22Rv1 (cell line): ENCODE measurements at regions not wholly inside any gene's neighbourhood (a gene's known extent, or its start where the extent isn't known, plus 50 kb on each side); places are given as distances from the start of the nearest gene placed in this dataset.

Source experiments
- H3K27ac ChIP-seq: fragments of 450-650 bp; 2 replicates; pipeline ENCODE4 v1.5.1; 2017
- ZFX ChIP-seq: fragments of 450-650 bp; IDR thresholded peaks from 2 replicates; pipeline ENCODE4 v1.6.1; 2017; ENCODE audit warnings: antibody characterized with exemption, borderline replicate concordance
- TF ChIP-seq, protein P1 (sequence below): fragments of 450-650 bp; IDR thresholded peaks from 2 replicates; pipeline ENCODE4 v1.5.1; 2017; ENCODE audit warnings: mild to moderate bottlenecking

DNA sequence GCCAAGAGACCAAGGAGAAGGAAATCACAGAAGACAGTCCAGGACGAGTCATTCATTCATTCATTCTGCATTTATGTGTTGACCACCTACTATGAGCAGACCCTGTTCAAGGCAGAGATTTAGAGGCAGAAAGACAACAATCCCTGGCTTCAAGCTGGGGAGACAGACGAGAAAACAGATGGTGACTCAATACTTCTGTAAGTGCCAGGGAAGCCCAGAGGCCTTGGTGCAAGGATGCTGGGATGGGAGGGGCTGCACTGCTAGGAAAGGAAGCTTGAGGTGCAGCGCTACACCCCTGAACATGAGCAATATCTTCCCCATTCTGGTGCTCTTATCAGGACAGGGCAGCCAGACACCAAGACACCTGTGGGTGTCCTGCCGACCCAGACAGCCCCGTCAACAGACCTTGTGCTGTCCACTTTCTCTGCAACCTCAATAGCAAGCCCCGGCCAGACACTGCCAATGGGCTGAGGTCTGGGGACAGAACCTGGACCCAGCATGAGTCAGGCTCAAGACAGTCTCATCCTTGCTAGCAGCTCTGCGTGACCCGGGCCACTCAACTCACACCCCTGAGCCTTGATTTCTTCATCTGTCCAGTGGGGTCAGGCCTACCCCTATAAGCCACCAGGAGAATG is 163.5 kb downstream of the COPRS start:
- H3K27ac ChIP-seq = no peak overlapping the region

DNA sequence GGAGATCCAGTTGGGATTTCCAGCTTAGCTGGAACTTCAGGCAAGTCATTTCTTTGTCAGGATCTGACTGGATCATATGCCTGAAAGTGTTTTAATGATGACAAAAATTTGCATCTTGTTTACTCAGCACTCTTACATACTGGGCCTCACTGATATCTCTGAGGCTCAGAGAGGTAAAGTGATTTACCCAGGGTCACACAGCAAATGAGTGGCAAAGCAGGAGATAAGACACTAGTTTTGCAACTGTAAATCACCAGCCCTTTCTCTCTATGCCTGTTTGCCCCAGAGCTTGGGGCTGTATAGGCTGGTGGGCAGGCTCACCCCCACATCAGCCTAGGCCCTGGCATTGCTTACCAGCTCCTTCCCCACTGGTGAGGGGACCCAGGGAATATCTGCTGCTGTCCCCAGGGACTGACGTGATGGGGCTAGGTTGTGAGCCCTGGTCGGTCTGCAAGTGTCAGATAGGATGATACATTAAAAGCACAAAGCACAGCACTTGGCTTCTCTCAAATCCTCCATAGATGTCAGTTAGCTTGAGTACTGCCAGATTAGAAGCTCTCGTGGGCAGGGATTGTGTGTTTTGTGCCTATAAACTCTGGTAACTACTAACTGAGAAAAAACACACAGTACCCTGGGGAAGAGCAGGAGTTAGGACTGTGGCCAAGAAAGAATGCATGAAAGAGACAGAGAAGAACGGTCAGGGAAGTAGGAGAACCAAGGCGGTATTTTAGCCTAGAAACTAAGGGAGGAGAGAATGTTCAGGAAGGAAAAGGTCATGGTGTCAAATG is 165.4 kb downstream of the COPRS start:
- no peak overlapping the region for H3K27ac ChIP-seq
- no peak for TF ChIP-seq ZFX
- TF ChIP-seq, protein P1, sequence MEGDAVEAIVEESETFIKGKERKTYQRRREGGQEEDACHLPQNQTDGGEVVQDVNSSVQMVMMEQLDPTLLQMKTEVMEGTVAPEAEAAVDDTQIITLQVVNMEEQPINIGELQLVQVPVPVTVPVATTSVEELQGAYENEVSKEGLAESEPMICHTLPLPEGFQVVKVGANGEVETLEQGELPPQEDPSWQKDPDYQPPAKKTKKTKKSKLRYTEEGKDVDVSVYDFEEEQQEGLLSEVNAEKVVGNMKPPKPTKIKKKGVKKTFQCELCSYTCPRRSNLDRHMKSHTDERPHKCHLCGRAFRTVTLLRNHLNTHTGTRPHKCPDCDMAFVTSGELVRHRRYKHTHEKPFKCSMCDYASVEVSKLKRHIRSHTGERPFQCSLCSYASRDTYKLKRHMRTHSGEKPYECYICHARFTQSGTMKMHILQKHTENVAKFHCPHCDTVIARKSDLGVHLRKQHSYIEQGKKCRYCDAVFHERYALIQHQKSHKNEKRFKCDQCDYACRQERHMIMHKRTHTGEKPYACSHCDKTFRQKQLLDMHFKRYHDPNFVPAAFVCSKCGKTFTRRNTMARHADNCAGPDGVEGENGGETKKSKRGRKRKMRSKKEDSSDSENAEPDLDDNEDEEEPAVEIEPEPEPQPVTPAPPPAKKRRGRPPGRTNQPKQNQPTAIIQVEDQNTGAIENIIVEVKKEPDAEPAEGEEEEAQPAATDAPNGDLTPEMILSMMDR = no peak

More for the DNA sequence above, 163.5 kb downstream of the COPRS start:
- no peak for TF ChIP-seq ZFX
- TF ChIP-seq, protein P1 = no peak

DNA sequence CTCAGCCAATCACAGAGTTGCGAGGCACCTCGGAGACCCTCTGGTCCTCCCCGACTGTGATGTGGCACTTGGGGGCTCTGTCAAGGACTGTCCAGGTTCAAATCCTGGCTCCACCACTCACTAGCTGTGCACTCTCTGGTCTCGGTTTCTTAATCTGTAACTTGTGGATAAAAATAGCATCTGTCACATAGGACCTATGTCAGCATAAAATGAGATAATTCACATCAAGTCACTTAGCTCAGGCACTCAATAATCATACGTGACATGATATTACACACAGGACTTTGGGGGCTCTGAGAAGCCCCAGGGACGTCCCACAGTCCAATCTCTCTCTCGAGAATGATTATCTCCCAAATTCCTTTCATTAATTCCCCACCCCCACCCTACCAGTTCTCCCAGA is 166.4 kb downstream of the COPRS start:
- H3K27ac ChIP-seq = no peak overlapping the region
- no peak for TF ChIP-seq ZFX
- TF ChIP-seq, protein P1 = no peak

DNA sequence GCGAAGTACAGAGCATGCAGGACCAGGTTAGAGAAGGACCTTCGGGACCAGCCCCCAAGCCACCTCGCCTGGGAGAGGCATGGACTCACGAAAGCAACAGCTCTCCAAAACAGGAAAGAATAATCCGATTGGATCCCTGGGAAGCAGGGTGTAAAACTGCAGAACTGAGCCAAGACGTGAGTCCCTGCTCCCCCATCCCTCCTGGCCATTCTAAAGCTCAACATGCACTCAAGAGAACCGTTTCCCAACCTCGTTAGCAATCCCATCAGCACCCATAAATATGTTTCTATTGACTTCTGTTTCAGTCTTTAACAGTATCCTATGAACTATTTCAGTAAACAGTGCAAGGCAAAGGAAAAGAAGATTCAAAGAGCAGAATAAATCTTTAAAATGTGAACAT is 167.0 kb downstream of the COPRS start:
- H3K27ac ChIP-seq = no peak overlapping the region
- TF ChIP-seq ZFX = no peak
- TF ChIP-seq, protein P1 = no peak

DNA sequence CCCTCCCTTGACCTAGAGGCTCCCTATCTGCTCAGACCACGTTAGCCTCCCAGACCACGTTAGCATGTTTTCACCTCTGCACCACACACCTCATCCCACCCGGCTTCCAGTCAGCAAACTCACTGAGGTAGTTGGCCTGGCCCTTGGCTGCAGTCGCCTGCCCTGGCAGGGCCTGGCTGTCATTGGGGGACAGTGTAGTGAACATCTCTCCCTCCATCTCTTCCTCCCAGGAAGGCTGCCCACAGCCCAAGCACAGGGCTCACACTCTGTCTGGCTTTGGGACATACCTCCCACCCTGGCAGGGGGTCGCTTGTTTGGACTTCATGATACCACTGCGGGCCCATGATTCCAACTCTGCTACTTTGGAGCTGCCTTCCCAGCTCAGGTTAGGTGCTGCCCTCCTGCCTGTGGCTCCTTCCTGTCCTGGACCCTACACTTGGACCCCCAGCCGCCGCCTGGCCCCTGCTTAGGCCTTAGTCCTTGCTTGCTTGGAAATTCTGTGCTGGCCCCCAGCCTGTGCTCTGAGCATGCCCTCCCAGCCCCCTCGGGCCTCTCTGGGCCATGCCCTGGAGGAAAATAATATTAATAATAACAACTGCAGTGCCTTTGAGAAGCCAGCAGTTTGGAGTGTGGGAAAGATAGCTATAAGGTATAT is 167.7 kb downstream of the COPRS start:
- H3K27ac ChIP-seq = no peak overlapping the region
- TF ChIP-seq ZFX = no peak
- TF ChIP-seq, protein P1 = no peak

DNA sequence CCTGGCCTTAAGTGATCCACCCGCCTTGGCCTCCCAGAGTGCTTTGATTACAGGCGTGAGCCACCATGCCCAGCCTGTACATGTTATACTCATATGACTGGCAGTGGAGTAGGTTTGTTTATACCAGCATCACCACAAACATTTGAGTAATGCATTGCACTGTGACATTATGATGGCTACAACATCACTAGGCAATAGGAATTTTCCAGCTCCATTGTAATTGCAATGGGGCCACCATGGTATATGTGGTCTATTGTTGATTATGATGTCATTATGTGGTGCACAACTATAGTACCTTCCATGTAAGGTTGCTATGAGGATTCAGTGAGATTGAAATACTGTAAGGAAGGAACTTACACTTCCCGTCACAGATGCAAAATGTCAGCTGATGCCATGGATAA is 168.9 kb downstream of the COPRS start:
- H3K27ac ChIP-seq = no peak overlapping the region
- TF ChIP-seq, protein P1 = no peak
- TF ChIP-seq ZFX = no peak

DNA sequence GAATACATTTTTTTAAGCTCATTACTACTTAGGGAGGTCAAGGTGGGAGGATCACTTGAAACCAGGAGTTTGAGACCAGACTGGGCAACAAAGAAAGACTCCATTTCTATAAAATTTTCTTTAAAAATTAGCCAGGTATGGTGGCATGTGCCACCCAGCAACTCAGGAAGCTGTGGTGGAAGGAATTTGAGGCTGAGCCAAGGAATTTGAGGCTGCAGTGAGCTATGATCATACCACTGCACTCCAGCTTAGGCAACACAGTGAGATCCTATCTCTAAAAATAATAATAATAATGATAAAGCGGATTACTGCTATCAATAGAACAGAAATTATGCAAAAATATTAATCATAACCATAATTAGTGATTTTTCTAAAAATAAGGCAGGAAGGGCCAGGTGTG is 170.3 kb downstream of the COPRS start:
- no peak overlapping the region for H3K27ac ChIP-seq
- no peak for TF ChIP-seq ZFX
- TF ChIP-seq, protein P1 = no peak
